ENCODE measurements at regions not wholly inside any gene's neighbourhood (a gene's known extent, or its start where the extent isn't known, plus 50 kb on each side); places are given as distances from the start of the nearest gene placed in this dataset.
"Not testable (repeated sequence)": the region's sequence is repeated elsewhere in the genome, so short reads cannot be mapped to it uniquely, and the experiment has no call there.

- 65 to 77% (median 73%) methylated on average over 7 to 8 of the region's 8 CpGs for WGBS, 4 donors
- Histone ChIP-seq H3K4me1 (replicated peaks in 1 of 2) (no peaks in the 10 kb centered on the region), H3K36me3 (replicated peaks in 1 of 2) (no peaks in the 10 kb centered on the region), H3K27ac (no peak overlapping the region), H3K27me3 (no peaks in the 10 kb centered on the region), H3K4me3 (no peak overlapping the region), H3K9me3 (replicated peaks in 1 of 3) (no peaks in the 10 kb centered on the region)
- intact Hi-C loops (cut with DNase I) = no loop called here
- no peak for DNase-seq
- no peak for TF ChIP-seq POLR2A (IDR thresholded peaks at IDR 0.05)
- TF ChIP-seq CTCF (IDR thresholded peaks at IDR 0.05) = no peak
Observed at GRCh38 chr5:179457612-179458011, 92.7 kb upstream of the RUFY1 start.

DNA sequence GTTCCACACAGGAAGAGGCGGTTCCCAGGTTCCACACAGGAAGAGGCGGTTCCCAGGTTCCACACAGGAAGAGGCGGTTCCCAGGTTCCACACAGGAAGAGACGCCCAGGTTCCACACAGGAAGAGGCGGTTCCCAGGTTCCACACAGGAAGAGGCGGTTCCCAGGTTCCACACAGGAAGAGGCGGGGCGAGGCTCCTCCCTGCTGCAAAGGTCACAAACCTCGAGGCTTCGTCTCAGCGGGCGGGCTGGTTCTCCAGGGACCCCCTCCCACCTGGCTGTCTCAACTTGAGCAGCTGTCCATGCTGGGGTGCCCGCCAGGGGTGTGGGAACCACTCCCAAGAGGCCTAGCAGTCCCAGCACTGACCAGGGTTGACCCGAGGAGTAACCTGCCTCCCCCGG lies 94.3 kb upstream of the RUFY1 start:
- H3K27me3 ChIP-seq; intact Hi-C loops (cut with DNase I); H3K4me3 ChIP-seq; H3K27ac ChIP-seq; DNase-seq; H3K36me3 ChIP-seq (replicated peaks in 1 of 2); H3K4me1 ChIP-seq (replicated peaks in 1 of 2); H3K9me3 ChIP-seq (replicated peaks in 1 of 3): not testable (repeated sequence)
- WGBS, 4 donors = 80 to 95% (median 93%) methylated on average over 3 to 14 of the region's 15 CpGs

GRCh38 chr5:179455320-179455719 lies 95.0 kb upstream of the RUFY1 start:
- Histone ChIP-seq H3K4me3 (no peak overlapping the region), H3K27ac (no peak overlapping the region), H3K27me3 (no peaks in the 10 kb centered on the region), H3K9me3 (replicated peaks in 1 of 3) (no peaks in the 10 kb centered on the region), H3K36me3 (replicated peaks in 1 of 2) (no peaks in the 10 kb centered on the region), H3K4me1 (replicated peaks in 1 of 2) (no peaks in the 10 kb centered on the region)
- no peak for DNase-seq
- 85 to 87% (median 86%) methylated on average over 15 of the region's 15 CpGs for WGBS, 4 donors
- TF ChIP-seq CTCF (IDR thresholded peaks at IDR 0.05) (no peak), POLR2A (IDR thresholded peaks at IDR 0.05) (no peak)
- intact Hi-C loops (cut with DNase I) = no loop called here

- Histone ChIP-seq H3K4me1 (replicated peaks in 1 of 2) (no peaks in the 10 kb centered on the region), H3K27ac (no peak overlapping the region), H3K36me3 (replicated peaks in 1 of 2) (no peaks in the 10 kb centered on the region), H3K9me3 (replicated peaks in 1 of 3) (no peaks in the 10 kb centered on the region), H3K4me3 (no peak overlapping the region), H3K27me3 (no peaks in the 10 kb centered on the region)
- no peak for TF ChIP-seq POLR2A (IDR thresholded peaks at IDR 0.05)
- TF ChIP-seq CTCF (IDR thresholded peaks at IDR 0.05) = no peak
- intact Hi-C loops (cut with DNase I) = no loop called here
- WGBS, 4 donors = 77 to 81% (median 79%) methylated on average over 8 to 9 of the region's 9 CpGs
- no peak for DNase-seq
Observed at GRCh38 chr5:179454356-179454755, 96.0 kb upstream of the RUFY1 start.

GRCh38 chr5:179453616-179454015 lies 96.7 kb upstream of the RUFY1 start:
- 66 to 80% (median 78%) methylated on average over 7 of the region's 7 CpGs for WGBS, 4 donors
- intact Hi-C loops (cut with DNase I) = no loop called here
- TF ChIP-seq CTCF (IDR thresholded peaks at IDR 0.05) = no peak
- no peak for TF ChIP-seq POLR2A (IDR thresholded peaks at IDR 0.05)

More at GRCh38 chr5:179453616-179454015, 96.7 kb upstream of the RUFY1 start:
- Histone ChIP-seq H3K4me3 (no peak overlapping the region), H3K4me1 (replicated peaks in 1 of 2) (no peaks in the 10 kb centered on the region), H3K9me3 (replicated peaks in 1 of 3) (no peaks in the 10 kb centered on the region), H3K27ac (no peak overlapping the region), H3K27me3 (no peaks in the 10 kb centered on the region), H3K36me3 (replicated peaks in 1 of 2) (no peaks in the 10 kb centered on the region)
- no peak for DNase-seq

All from adrenal gland (tissue), 9 donors.